Stimulated activated CD4-positive, alpha-beta T cell treated with anti-CD3 and anti-CD28 coated beads, Interleukin-1b, Interleukin-23, amount 100 ng/mL, for 48 hours (primary cell): ENCODE measurements at regions not wholly inside any gene's neighbourhood (a gene's known extent, or its start where the extent isn't known, plus 50 kb on each side); places are given as distances from the start of the nearest gene placed in this dataset.

Experiments
- DNase-seq: peaks from one replicate; pipeline ENCODE4 v3.0.0-alpha.2; 2020

GRCh38 chr9:116008278-116008677 lies 145.3 kb upstream of the PAPPA start:
- no peak for DNase-seq

GRCh38 chr9:116009420-116009819 lies 144.2 kb upstream of the PAPPA start:
- DNase-seq = no peak

GRCh38 chr9:116015855-116016254 lies 137.7 kb upstream of the PAPPA start:
- DNase-seq = no peak

GRCh38 chr9:116020146-116020545 lies 133.4 kb upstream of the PAPPA start:
- DNase-seq = no peak

GRCh38 chr9:116020801-116021200 lies 132.8 kb upstream of the PAPPA start:
- DNase-seq = no peak

- DNase-seq = no peak
Measured at GRCh38 chr9:116027096-116027495, 126.5 kb upstream of the PAPPA start.

- no peak for DNase-seq
Measured at GRCh38 chr9:116027511-116027910, 126.1 kb upstream of the PAPPA start.

- no peak for DNase-seq
Measured at GRCh38 chr9:116027951-116028350, 125.6 kb upstream of the PAPPA start.

GRCh38 chr9:116030517-116030916 lies 123.1 kb upstream of the PAPPA start:
- no peak for DNase-seq

- no peak for DNase-seq
Measured at GRCh38 chr9:116032683-116033440, 120.7 kb upstream of the PAPPA start.

- no peak for DNase-seq
Measured at GRCh38 chr9:116039312-116039711, 114.3 kb upstream of the PAPPA start.

- DNase-seq = no peak
Measured at GRCh38 chr9:116039893-116040292, 113.7 kb upstream of the PAPPA start.

- DNase-seq = no peak
Measured at GRCh38 chr9:116042321-116042720, 111.3 kb upstream of the PAPPA start.

GRCh38 chr9:116045083-116045482 lies 108.5 kb upstream of the PAPPA start:
- no peak for DNase-seq

- DNase-seq = no peak
Measured at GRCh38 chr9:116048081-116048480, 105.5 kb upstream of the PAPPA start.

- DNase-seq = no peak
Measured at GRCh38 chr9:116049456-116049855, 104.1 kb upstream of the PAPPA start.

GRCh38 chr9:116051528-116051927 lies 102.1 kb upstream of the PAPPA start:
- no peak for DNase-seq

- DNase-seq = no peak
Measured at GRCh38 chr9:116055536-116055935, 98.1 kb upstream of the PAPPA start.

GRCh38 chr9:116057371-116057770 lies 96.2 kb upstream of the PAPPA start:
- no peak for DNase-seq

GRCh38 chr9:116058421-116058820 lies 95.2 kb upstream of the PAPPA start:
- DNase-seq = no peak

- DNase-seq = no peak
Measured at GRCh38 chr9:116059466-116059865, 94.1 kb upstream of the PAPPA start.

GRCh38 chr9:116060631-116061030 lies 93.0 kb upstream of the PAPPA start:
- no peak for DNase-seq

GRCh38 chr9:116061546-116062205 lies 91.9 kb upstream of the PAPPA start:
- no peak for DNase-seq

GRCh38 chr9:116062206-116062550 lies 91.4 kb upstream of the PAPPA start:
- no peak for DNase-seq

- no peak for DNase-seq
Measured at GRCh38 chr9:116064970-116065369, 88.6 kb upstream of the PAPPA start.
